GM12874 (cell line): ENCODE measurements at regions not wholly inside any gene's neighbourhood (a gene's known extent, or its start where the extent isn't known, plus 50 kb on each side); places are given as distances from the start of the nearest gene placed in this dataset.

Experiments used
- CTCF ChIP-seq: IDR thresholded peaks from 2 replicates; pipeline ENCODE4 v1.5.1; 2011; ENCODE audit warnings: low read depth, mild to moderate bottlenecking, control low read depth, low read length, moderate library complexity; ENCODE audit not compliant: insufficient read depth

- no peak for TF ChIP-seq CTCF
Measured at GRCh38 chr14:84112589-84112988, 1417.4 kb upstream of the FLRT2 start.

- no peak for TF ChIP-seq CTCF
Measured at GRCh38 chr14:84125676-84126075, 1404.3 kb upstream of the FLRT2 start.

- TF ChIP-seq CTCF = no peak
Measured at GRCh38 chr14:84127495-84127894, 1402.4 kb upstream of the FLRT2 start.

GRCh38 chr14:84128050-84128449 lies 1401.9 kb upstream of the FLRT2 start:
- no peak for TF ChIP-seq CTCF

- TF ChIP-seq CTCF = no peak
Measured at GRCh38 chr14:84129007-84129406, 1400.9 kb upstream of the FLRT2 start.

- no peak for TF ChIP-seq CTCF
Measured at GRCh38 chr14:84129941-84130340, 1400.0 kb upstream of the FLRT2 start.

- TF ChIP-seq CTCF = no peak
Measured at GRCh38 chr14:84131924-84132323, 1398.0 kb upstream of the FLRT2 start.

- TF ChIP-seq CTCF = no peak
Measured at GRCh38 chr14:84144166-84144565, 1385.8 kb upstream of the FLRT2 start.
